CD4-positive, alpha-beta T cell treated with Interleukin-1 beta for 1 hour (primary cell): ENCODE measurements at regions not wholly inside any gene's neighbourhood (a gene's known extent, or its start where the extent isn't known, plus 50 kb on each side); places are given as distances from the start of the nearest gene placed in this dataset.

Experiments used
- DNase-seq, 2 donors: peaks; one replicate each; pipeline ENCODE4 v3.0.0-alpha.2; 2020 to 2022

DNA sequence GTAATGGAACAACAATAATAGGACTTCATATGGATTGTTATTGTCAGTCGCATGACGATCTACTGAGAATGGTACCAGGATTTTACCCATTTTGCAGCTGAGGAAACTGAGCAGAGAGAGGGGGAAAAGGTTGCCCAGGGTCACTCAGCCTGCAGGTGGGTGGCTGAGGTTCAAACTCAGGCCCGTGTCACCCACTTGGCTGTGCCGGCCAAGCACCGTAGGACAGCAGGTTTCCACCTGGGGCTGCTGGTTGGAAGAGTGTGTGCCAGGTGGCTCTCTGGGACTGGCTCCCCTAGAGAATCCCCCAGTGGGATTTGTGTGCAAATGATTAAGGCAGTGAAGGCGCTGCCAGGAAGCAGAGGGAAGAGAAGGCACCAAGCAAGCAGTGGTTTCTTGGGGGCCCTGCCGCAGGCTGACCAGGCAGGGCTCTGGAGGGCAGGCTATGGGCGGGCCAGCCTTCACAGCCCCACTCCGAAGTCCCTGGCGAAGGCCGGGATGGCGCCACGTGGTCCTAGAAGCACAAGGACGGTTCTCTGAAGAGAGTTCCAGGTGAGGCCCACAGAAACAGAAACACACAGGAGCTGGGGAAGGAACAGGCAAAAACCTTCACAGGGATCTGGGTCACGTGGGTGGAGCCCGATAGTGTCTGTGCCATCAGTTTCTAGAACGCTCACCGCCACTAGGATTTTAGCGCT is 163.5 kb downstream of the IRF8 start:
- DNase-seq = no peak

DNA sequence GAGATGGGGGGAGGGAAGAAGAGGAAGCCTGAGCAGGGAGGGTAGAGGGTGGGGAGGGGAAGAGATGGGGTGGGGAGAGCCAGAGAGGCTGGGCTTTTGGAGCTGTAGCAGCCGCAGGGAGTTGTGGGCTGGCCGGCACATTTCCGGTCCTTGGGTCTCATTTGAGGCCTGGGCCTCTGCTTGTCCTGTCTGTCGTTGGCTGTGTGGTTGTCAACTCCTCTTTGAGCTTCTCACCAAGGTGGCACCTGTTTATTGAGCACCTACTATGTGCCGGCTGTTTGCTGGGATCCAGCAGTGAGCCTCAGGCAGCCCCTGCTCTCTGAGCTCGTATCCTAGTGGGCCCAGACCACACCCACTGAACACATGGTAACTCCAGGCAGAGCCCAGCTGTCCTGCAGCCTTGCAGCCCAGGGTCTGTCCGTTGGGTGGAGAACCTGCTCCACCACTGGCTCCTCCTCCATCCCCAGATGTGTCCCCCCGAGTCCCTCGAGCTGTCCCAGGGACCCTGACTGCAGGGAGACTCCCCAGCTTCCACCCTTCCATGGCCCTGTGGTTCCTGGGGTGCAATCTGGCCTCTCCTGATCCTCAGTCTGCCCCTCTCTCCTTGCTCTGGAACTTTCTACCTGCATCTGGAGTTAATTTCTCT is 164.9 kb downstream of the IRF8 start:
- no peak for DNase-seq

DNA sequence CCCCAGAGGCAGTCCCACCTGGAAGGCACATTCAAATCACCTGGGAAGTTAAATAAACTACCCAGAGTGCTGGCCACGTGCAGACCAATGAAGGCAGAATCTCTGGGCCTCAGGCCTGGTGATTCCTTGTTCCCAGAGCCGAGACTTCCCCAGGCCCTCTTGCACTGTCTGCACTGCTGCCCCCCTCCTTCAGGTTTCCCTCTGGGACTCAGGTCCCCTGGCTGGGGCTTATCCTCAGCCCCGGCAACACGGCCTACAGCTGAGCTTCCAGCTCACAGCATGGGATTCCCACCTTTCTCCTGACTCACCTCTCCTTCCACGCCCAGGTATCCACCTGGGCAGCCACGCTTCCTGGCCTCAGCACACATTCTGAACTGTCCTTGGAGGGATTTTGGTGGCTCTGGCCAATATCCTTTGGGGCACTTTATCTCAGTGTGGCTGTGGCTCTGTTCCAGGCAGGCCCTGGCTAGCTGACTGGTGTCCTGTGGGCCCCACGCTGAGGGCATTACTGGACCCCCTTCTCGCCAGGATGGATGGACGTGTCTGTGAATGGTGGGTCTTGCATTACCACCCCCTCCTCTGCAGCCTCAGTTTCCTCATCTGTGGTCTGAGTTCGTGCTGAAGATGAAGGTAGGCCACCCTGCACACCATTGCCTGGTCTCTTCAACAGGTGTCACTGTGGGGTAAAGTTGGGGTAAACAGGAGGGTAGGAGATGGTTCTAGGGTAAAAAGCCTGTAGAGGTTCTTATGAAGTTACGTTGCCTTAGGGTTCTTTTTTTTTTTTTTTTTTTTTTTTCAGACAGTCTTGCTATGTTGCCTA is 165.7 kb downstream of the IRF8 start:
- DNase-seq = no peak

DNA sequence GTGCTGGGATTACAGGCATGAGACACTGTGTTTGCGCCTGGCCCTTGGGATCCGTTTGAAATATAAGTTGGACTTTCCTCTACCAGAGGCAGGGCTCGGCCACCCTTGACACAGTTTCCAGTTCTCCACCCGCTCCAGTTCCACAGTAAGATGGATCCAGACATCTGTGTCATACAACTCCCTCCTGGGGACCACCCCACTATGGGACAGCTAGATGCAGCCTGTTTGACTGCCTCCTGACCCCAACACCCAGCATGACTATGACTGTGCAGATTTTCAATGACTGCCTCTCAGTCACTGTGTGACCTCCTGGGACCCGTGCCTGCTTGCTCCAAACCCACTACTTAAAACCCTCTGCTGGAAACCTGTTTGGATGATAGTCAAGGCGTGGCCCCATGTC is 166.7 kb downstream of the IRF8 start:
- no peak for DNase-seq

DNA sequence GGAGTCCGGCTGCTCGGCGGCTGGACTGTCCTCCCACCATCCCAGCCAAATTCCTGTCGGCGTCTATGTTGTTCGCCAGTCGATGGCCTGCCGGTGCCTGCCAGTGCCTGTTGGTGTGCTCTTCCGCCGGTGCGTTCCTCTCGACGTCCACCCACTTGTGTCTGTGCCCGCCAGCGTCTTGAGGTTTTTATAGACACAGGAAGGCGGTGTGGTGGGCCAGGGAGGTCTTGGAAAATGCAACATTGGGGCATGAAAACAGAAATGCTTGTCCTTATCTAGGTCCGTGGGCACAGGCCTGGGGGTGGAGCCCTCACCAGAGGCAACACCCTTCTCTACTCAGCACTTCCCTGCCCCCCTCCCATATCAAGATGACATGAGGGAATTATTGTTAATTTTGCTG is 167.8 kb downstream of the IRF8 start:
- no peak for DNase-seq

DNA sequence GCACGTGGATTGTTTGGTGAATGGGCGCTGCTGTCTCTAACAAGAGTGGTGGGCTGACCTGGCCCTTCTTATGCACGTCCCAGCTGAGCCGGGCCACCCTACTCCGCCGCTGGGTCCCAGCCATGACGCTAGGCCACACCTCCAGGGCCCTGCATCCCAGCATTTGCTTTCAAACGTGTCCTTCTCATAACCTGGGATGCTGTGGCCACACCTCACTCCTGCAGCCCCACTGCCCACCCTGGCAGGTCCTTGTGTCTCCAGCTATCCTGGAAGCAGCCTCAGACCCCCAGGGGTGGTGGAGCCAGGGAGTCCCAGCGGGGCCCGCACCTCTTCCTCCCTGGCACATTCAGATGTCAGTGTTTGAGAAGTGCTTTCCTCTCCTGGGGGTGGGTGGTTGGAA is 168.6 kb downstream of the IRF8 start:
- DNase-seq = no peak

DNA sequence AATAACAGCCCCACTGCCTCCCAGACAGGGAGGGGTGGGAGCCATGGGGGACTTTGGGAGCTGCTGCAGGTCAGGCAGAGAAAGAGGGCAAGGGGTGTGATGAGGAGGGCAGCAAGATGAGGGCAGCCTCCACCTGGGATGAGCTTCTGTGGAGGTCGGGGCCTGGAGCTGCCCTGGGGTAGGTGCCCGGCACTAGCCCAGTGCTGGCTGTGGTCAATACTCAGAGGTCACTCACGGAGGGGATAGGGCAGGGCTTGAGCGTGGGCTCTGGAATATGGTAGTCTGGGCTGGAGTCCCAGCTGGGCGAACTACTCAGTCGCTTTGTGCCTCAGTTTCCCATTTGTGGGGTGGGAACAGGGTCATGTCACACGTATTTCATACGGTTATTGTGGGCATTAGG is 169.0 kb downstream of the IRF8 start:
- no peak for DNase-seq

DNA sequence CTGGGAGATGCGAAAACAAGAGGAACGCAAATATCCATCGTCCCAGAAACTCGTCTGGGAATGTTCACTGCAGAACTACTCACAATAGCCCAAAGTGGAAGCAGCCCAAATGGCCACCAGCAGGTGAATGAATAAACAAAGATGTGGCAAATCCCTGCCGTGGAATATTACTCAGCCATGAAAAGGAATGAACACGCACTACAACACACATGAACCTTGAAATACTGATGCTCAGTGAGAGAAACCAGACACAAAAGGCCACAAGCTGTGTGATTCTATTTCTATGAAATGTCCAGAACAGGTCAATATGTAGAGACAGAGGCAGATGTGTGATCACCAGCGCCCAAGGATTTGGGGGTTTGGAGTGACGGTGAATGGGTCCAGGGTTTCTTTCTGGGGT is 169.8 kb downstream of the IRF8 start:
- no peak for DNase-seq

DNA sequence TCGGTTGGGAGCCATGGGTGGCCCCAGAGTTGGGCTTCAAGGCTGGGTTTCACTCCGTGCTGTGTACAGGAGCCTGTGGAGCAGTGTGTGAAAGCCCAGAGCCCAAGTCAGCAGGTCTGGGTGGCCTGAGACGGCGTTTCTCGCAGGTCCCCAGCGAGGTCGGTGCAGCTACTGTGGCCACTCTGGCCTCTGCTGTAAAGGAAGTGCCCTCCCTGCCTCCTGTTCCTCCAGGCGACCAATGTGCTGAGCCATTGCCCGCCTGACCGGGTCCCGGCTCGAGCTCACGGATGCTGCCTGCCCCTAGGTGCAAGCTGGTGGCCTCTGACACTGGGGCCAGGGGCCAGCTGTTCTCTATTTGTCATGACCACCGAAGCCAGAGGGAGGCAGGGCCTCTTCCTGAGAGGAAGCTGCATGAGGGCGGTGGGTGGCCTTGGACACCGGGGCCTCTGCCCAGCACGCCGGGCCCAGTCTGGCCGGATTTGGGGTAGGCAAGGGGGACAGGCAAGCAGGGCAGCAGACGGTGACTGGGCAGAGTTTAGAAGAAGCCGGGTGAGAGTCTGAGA is 170.9 kb downstream of the IRF8 start:
- no peak for DNase-seq

DNA sequence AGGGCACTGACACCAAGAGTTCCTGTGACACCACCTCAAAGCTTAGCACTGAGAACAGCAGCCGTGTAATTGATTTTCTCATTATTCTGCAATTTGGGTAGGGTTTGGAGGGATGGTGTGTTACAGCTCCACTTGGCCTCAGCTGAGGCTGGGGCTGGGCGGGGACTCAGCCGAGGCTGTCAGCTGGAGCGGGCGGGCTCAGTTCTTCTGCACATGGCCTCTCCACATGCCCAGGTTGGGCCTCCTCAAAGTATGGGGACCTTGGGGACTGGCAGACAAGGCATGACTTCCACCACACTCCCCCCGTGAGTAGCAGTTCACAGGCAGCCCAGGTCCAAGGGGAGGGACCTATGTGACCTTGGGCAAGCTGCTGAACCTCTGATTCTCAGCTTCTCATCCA is 171.5 kb downstream of the IRF8 start:
- DNase-seq = no peak

DNA sequence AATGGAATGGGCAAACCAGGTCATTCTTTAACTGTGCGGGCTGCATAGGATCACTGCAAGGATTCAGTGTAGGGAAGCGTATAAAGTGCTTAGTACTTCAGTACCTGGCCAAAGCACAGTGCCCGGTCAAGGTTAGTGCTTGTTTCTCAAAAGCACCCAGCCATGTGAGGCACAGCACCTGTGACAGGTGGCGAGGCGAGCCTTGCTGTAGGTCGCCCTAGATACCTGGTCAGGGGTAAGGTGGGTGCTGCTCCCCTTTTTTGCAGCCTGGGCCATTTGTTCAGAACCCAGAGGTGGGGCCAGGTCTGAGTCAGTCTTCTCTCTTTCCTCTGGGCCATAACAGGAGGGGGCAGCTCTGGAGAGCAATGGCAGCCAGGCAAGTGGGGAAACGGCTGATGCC is 172.0 kb downstream of the IRF8 start:
- DNase-seq = no peak

DNA sequence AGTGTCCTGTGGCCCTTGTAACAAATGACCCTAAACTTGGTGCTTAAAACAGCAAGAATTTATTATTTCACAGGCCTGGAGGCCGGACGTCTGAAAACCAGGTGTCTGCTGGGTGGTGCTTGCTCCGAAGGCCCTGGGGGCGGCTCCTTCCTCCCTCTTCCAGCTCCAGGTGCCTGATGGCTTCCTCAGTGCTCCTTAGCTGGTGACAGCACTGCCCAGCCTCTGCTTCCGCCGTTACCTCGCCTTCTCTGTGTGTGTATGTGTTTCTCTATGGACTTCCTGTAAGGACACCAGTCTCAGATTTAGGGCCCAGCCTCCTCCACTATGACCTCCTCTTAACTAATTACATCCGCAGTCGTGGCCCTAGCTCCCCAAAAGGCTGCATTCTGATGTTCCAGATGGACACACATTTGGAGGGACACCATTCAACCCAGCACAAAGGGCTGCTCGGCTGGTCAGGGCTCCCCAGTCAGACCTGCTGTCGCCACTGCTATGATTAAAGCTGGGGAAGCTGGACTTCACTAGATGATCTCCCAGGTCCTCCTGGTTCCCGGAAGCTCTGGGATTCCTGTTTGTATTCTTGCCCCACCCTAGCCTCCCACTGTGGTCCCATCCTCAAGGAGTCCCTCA is 172.8 kb downstream of the IRF8 start:
- no peak for DNase-seq

DNA sequence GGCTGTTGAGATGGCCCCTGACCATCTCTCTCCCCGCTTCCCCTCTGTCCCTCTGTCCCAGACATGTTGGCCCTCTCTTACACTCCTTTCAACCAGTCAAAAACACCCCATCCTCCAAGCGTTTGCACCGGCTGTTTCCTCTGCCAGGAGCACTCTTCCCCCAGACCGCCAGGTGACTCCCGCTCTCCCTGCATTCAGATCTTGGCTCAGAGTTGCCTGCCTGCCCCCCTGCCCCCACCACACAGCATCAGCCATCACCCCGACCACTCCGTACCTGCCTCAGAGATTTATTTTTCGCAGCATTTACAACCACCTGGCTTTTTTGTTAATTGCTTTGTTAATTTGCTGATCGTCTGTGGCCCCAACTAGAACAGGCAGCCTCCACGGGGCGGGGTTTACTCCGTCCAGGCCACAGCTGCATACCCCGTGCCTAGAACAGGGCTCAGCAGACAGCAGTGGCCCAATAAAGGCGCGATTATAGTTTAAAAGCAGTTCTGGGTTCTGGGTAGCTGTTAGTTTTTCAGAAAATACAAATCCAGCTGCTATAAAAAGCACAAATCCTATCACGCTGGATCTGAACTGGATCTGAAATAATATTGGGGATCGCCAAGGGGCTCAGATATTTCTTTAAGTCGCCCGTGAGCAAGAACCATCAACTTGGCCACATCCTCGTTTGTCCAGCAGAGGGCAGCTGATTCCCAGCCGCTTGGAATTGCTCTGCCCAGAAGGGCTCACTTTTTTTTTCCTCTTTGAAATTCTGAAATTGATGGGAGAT is 173.6 kb downstream of the IRF8 start:
- DNase-seq = peak; percentile 9 to 17

DNA sequence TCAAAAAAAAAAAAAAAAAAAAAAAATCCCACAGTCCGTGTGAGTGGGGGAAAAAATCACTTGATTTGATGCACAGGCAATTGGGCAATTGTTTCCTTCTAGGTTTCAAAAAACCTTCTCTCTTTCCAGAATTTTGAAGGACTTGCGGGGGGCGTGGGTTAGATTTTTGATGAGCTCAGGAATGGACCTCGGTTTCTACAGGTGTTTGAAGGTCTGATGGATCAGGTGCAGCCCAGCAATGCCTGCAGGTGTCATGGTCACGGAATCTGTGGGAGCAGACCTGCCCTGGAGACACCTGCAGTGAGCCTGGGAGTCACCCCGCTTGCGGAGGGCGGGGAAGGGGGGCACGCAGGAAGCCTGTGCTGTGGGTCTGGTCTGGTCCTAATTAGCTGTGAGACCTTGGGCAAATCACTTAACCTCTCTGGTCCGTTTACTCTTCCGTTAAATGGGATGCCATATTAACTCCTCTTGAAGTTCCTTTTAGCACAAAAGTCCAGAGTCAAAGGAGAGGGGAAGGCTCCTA is 174.2 kb downstream of the IRF8 start:
- DNase-seq = no peak

DNA sequence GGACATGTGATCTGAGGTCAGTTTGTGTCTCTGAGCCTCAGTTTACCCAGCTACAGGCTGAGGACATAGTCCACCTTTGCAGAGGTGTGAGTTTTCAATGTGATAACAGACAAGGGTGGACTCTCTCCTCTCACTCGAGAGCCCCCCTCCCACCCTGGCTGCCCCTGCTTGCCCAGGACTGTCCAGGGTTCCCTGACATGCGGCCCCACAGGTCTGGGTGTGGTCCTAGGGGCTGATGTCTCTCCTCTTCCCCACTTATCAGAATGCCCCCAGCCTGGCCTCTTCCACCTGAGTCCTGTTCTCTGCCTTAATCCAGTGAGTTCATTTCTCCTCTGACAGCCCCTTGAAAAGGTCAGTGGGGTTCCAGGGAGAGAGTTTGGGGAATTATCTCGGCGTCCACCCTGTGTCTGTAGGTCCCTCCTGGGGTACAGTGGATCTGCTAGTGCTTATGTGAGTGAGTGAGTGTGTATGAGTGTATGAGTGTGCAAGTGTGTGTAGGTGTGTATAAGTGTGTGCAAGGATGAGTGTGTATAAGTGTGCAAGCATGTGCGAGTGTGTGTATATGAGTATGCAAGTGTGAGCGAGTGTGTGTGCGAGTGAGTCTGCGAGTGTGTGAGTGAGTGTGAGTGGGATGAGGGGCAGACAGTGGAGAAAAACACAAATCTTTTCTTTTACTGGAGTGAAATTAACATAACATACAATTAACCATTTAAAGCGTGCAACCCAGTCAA is 175.0 kb downstream of the IRF8 start:
- DNase-seq = no peak

DNA sequence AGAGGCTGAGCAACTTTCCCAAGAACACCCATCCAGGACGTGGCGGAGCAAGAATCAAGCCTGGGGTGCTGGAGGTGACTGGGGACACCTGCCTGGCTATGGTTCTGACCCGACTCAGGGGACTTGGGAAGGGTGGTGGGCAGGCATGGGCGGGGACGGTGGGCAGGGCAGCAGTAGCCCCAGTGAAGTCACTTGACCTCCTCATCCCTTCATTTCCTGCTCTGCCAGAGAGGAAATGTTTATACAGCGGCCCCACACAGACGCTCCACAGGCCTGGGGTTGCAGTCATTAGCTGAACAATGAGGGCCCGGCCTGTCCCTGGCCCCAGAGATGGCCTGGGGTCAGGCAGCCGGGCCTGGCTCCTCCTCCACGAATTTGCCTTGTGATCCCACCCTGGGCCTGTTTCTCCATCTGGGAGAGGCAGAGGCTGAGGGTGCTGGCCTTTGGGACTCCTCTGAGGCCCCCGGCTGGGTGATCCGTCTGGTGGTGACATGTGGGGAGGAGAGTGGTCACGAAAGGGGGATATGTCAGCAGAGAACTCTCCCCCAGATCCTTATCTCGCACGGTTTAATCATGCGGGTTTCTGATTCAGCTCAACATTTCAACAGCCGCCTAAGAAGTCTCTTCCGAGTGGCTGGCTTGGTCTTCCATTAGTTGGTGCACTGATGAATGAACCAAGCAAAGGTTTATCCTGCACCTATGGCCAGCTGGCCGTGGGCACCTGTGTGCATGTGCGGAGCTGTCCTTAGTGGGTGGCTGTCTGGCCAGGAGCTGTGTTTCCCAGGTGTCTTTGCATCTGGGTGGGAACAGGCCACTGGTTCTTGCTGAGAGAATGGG is 175.9 kb downstream of the IRF8 start:
- no peak for DNase-seq

DNA sequence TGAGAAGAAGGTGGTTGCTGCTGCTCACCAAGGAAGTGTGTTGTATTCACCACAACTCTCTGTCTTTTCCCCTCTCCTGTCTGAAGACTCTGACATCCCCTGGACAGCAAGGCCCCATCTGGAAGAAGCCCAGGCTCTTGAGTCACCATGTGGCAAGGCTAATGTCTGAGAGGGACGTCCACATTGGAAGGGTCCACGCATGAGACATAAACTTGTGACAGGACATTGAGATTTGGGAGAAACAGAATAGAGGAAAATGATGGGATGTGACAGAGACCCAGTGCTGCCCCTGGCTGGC is 176.5 kb downstream of the IRF8 start:
- DNase-seq = no peak

DNA sequence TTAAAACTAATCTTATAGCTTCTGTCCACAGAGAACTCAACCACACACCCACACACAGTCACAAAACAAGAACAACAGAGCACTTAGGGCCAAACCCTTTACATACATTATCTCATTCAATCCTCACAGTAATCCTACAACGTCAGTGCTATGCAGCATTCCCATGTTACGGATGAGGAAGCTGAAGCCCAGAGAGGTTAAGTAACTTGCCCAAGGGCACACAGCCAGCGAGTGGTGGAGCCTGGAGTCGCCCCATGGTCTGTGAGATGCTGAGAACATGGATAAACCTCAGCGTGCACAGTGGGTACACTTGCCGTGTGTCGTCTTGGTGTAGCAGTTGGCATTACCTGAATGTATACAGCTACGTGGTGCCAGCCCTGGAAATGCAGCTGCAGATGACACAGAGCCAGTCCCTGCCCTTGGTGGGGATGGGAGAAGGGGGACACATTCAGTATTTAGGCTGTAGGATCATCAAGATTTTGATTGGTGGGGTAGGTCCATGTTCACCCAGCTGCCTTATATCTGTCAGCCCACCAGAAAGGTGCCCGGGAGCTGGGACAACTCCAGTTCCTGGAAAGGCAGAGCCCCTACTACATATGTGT is 177.0 kb downstream of the IRF8 start:
- DNase-seq = no peak

DNA sequence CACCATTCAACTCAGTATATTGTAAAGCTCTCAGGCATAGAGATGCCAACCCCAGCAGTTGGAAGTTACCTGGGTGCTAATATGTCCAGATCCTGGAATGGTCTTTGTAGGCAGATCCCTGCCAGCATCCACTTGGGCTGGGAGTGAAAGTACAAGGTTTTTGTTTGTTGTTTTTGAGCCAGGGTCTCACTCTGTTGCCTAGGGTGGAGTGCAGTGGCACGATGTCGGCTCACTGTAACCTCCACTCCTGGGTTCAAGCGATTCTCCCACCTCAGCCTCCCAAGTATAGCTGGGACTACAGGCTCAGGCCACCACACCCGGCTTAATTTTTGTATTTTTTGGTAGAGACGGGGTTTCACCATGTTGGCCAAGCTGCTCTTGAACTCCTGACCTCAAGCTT is 177.6 kb downstream of the IRF8 start:
- DNase-seq = no peak

DNA sequence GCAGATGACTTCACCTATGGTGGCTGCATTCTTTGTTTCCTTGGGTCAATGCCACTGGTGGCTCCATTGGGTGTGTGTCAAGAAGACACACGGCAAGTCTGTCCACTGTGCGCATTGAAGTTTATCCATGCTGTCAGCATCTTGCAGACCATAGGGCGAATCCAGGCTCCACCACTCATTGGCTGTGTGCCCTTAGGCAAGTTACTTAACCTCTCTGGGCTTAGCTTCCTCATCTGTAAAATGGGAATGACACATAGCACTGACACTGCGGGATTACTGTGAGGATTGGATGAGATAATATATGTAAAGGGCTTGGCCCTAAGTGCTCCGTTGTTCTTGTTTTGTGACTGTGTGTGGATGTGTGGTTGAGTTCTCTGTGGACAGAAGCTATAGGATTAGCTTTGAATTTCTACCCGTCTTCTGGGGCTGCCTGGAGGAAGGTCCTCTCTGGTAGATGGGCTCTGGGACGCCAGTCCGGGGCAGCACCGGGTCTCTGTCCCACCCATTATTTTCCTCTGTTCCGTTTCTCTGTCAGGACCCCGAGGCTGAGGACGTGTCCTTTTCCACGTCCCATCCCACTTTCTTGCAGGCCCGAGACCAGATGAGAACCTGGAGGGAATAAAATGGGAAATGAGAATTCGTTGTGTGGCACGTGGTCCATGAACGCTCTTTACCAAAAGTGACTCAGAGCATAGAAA is 178.4 kb downstream of the IRF8 start:
- DNase-seq = no peak
